Renal cortex interstitium (tissue), 11 donors: ENCODE measurements at regions not wholly inside any gene's neighbourhood (a gene's known extent, or its start where the extent isn't known, plus 50 kb on each side); places are given as distances from the start of the nearest gene placed in this dataset.

ENCODE experiments used
- DNase-seq, 11 donors: peaks; one replicate each; pipeline ENCODE4 v3.0.0-alpha.2; 2013; ENCODE audit warnings: low read depth in 9 of 11, low spot score in 4 of 11; ENCODE audit errors: extremely low read depth in 1 of 11

- DNase-seq: no peak
Observed at GRCh38 chr11:43601511-43601910, 79.0 kb upstream of the HSD17B12 start.

GRCh38 chr11:43602670-43603069 lies 77.9 kb upstream of the HSD17B12 start:
- no peak for DNase-seq

DNA sequence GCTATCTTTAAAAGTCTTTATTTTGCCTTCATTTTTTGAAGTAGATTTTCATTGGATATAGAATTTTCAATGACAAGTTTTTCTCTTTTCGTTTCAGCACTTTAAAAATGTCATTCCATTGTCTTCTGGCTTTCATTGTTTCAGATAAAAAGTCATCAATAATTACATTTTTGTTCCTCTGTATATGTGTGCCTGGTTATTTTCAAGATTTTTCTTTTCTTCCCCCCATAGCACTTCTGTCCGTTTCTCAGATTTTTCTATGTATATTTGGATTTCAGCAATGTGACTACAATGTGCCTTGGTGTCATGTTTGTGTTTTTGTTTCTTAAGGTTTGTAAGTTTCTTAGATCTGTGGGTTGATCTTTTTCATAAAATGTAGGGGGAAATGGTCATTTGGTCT lies 66.3 kb upstream of the HSD17B12 start:
- DNase-seq: no peak

DNA sequence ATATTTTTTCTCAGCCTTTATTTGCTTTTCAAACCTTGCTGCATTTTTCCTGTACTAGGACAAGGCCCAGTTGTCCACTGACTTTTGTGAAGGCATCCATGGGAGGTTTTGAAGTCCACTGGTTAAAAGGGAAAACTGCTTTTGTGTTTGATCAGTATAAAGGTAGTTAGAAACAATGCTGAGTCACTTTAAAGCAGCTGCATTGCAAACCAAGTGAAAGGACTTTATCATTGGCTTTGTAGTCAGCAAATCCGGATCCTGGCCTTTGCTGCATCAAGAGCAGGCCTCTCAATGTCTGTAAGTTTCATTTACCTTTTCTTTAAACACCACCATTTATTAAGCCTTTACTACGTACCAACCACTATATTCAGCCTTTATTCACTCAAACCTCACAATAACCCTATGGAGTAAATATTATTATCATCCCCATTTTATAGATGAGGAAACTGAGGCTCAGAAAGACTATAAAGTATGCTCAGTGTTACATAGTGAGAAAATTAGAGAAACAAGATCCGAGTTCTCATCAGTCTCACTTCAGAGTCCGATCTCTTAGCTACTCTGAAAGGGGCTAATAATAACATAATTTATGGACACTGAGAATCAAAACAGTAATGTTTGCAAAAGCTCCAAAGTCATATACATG lies 60.6 kb upstream of the HSD17B12 start:
- no peak for DNase-seq

- DNase-seq: no peak
Observed at GRCh38 chr11:43626798-43627197, 53.7 kb upstream of the HSD17B12 start.
